Suprapubic skin (tissue), 4 donors: ENCODE measurements at regions not wholly inside any gene's neighbourhood (a gene's known extent, or its start where the extent isn't known, plus 50 kb on each side); places are given as distances from the start of the nearest gene placed in this dataset.

Experiments used
- DNase-seq, 2 donors: peaks; one replicate each; pipeline ENCODE4 v3.0.0-alpha.2; 2019; ENCODE audit warnings: low spot score in 2 of 2
- H3K27ac ChIP-seq: fragments of 200-600 bp; sonication (generic); one replicate; pipeline ENCODE4 v1.5.1; 2019
- H3K27me3 ChIP-seq: fragments of 200-600 bp; sonication (generic); one replicate; pipeline ENCODE4 v1.5.1; 2019
- H3K36me3 ChIP-seq: fragments of 200-600 bp; sonication (generic); one replicate; pipeline ENCODE4 v1.5.1; 2019
- H3K4me1 ChIP-seq: fragments of 200-600 bp; sonication (generic); one replicate; pipeline ENCODE4 v1.5.1; 2019
- H3K4me3 ChIP-seq: fragments of 200-600 bp; sonication (generic); one replicate; pipeline ENCODE4 v1.5.1; 2019; ENCODE audit warnings: mild to moderate bottlenecking
- H3K9me3 ChIP-seq: fragments of 200-600 bp; sonication (generic); one replicate; pipeline ENCODE4 v1.5.1; 2019
- EP300 ChIP-seq: sonication (generic); formaldehyde crosslinking; IDR thresholded peaks from one replicate; pipeline ENCODE4 v1.6.1; 2017; ENCODE audit warnings: antibody characterized with exemption
- POLR2A ChIP-seq, 2 donors: fragments of 450-650 bp; IDR thresholded peaks; one replicate each; pipeline ENCODE4 v1.6.1; 2017; ENCODE audit warnings: antibody characterized with exemption in 2 of 2, mild to moderate bottlenecking in 2 of 2, moderate library complexity in 2 of 2
- POLR2AphosphoS5 ChIP-seq, 3 donors: sonication (generic); formaldehyde crosslinking; IDR thresholded peaks; one replicate each; pipeline ENCODE4 v1.6.1; 2017; ENCODE audit warnings: antibody characterized with exemption in 3 of 3
- WGBS: methylation state at CpG from one replicate; pipeline ENCODE4 v1.1.5; 2018; 5-methylcytosine and 5-hydroxymethylcytosine counted together
- TF ChIP-seq, protein P1 (sequence below), 2 donors: fragments of 200-600 bp in 1 of 2; fragments of 450-650 bp in 1 of 2; sonication (generic) in 1 of 2; IDR thresholded peaks; one replicate each; pipeline ENCODE4 v1.5.1; 2016 to 2019; ENCODE audit warnings: antibody characterized with exemption in 2 of 2, mild to moderate bottlenecking in 1 of 2, moderate library complexity in 1 of 2

DNA sequence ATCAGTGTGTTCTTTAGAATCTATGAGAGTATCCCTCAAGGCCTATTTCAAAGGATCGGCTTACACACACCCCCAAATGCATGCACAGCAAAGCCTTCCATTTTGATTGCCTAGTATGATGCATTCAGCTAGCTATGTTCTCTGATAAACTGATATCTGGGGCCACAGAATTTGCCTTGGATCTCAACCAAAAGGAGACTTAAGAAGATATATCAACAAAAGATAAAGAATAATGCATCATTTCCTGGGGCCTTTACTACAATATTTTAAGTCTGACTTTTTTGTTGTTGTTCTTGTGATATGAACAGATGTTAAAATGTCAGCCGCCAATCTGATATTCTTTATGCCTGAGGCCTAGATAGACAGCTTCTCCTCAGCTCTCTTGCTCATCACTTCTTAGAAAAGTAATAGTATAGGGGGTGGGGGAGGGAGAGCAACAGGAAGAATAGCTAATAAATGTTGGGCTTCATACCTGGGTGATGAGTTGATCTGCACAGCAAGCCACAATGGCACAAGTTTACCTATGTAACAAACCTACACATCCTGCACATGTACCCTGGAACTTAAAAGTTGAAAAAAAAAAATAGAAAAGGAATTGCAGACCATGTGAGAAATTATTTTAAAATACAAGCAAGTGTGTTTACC, 792.9 kb upstream of the GHITM start:
- H3K4me3 ChIP-seq = no peak overlapping the region
- DNase-seq = no peak
- TF ChIP-seq, protein P1, sequence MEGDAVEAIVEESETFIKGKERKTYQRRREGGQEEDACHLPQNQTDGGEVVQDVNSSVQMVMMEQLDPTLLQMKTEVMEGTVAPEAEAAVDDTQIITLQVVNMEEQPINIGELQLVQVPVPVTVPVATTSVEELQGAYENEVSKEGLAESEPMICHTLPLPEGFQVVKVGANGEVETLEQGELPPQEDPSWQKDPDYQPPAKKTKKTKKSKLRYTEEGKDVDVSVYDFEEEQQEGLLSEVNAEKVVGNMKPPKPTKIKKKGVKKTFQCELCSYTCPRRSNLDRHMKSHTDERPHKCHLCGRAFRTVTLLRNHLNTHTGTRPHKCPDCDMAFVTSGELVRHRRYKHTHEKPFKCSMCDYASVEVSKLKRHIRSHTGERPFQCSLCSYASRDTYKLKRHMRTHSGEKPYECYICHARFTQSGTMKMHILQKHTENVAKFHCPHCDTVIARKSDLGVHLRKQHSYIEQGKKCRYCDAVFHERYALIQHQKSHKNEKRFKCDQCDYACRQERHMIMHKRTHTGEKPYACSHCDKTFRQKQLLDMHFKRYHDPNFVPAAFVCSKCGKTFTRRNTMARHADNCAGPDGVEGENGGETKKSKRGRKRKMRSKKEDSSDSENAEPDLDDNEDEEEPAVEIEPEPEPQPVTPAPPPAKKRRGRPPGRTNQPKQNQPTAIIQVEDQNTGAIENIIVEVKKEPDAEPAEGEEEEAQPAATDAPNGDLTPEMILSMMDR (IDR thresholded peaks at IDR 0.05) = no peak
- TF ChIP-seq EP300 (no peak), POLR2AphosphoS5 (IDR thresholded peaks at IDR 0.05) (no peak), POLR2A (IDR thresholded peaks at IDR 0.05) (no peak)
- WGBS = 67% methylated on average over 2 of the region's 2 CpGs
- H3K4me1 ChIP-seq = no peaks in the 10 kb centered on the region
- H3K36me3 ChIP-seq = no peaks in the 10 kb centered on the region
- no peaks in the 10 kb centered on the region for H3K27me3 ChIP-seq
- H3K9me3 ChIP-seq = no peaks in the 10 kb centered on the region
- no peak overlapping the region for H3K27ac ChIP-seq

DNA sequence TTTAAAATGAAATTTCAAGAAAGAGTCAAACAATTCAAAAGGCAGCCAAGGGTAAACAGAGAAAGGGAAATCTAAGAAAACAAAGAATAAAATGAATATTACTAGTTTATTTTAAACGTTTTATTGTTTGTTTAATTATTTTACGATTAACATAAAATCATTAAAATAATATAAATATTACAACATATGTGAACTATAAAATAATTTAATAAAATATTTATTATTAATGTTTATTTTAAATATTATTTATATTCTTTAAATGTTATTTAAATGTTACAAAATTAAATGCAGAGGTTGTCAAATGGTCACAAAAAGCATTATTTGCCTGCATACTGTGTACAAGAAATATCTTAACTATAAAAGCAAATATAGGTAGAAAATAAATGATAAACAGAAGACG, 786.7 kb upstream of the GHITM start:
- Histone ChIP-seq H3K27ac (no peak overlapping the region), H3K4me3 (no peak overlapping the region), H3K27me3 (no peaks in the 10 kb centered on the region), H3K9me3 (peaks cover 6% of the 10 kb centered on the region), H3K4me1 (no peaks in the 10 kb centered on the region), H3K36me3 (no peaks in the 10 kb centered on the region)
- no peak for TF ChIP-seq POLR2AphosphoS5 (IDR thresholded peaks at IDR 0.05)
- TF ChIP-seq EP300 = no peak
- no peak for TF ChIP-seq POLR2A (IDR thresholded peaks at IDR 0.05)
- TF ChIP-seq, protein P1 (IDR thresholded peaks at IDR 0.05) = no peak
- WGBS = 86% methylated on average over 3 of the region's 3 CpGs
- no peak for DNase-seq

DNA sequence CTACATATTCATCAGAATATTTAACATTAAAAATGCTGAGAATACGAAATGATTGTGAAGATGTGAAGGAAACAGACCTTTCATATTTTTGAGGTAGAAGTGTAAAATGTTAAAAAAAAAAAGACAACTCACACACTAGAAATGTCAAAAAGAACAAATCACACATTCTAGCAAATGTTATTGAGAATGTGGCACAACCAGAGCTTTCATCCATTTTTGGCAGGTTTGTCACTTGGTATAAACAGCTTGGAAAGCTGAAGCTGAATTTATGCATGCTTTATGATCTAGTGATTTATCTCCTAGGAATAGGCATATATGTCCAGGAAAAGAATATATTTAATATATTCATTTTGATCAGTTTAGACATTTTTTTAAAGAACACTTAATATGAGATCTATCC, 784.9 kb upstream of the GHITM start:
- no peaks in the 10 kb centered on the region for H3K4me1 ChIP-seq
- H3K9me3 ChIP-seq = peaks cover 6% of the 10 kb centered on the region
- no peaks in the 10 kb centered on the region for H3K27me3 ChIP-seq
- 83% methylated on average over 1 of the region's 1 CpG for WGBS
- TF ChIP-seq, protein P1 (IDR thresholded peaks at IDR 0.05) = no peak
- TF ChIP-seq POLR2A (IDR thresholded peaks at IDR 0.05) (no peak), EP300 (no peak), POLR2AphosphoS5 (IDR thresholded peaks at IDR 0.05) (no peak)
- no peak for DNase-seq
- no peak overlapping the region for H3K4me3 ChIP-seq
- no peaks in the 10 kb centered on the region for H3K36me3 ChIP-seq
- no peak overlapping the region for H3K27ac ChIP-seq

DNA sequence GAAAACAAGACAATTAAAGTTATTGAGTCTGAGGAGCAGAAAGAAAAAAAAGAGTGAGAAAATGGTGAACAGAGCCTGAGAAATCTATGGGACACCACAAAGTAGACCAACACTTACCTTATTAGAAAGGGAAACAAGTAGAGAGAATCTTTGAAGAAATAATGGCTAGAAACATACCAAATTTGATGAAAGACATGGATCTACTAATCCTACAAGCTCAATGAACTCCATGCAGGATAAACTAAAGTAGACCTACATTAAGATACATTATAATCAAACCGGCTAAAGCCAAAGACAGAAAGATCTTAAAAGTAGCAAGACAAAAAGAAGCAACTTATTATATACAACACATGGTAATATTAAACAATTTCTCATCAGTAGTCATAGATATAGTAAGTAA, 782.3 kb upstream of the GHITM start:
- no peak for TF ChIP-seq EP300
- H3K27me3 ChIP-seq = no peaks in the 10 kb centered on the region
- no peak for DNase-seq
- no peak overlapping the region for H3K4me3 ChIP-seq
- peaks cover 13% of the 10 kb centered on the region for H3K9me3 ChIP-seq
- H3K4me1 ChIP-seq = no peaks in the 10 kb centered on the region
- WGBS = 94% methylated on average over 1 of the region's 1 CpG
- H3K27ac ChIP-seq = no peak overlapping the region
- no peaks in the 10 kb centered on the region for H3K36me3 ChIP-seq

DNA sequence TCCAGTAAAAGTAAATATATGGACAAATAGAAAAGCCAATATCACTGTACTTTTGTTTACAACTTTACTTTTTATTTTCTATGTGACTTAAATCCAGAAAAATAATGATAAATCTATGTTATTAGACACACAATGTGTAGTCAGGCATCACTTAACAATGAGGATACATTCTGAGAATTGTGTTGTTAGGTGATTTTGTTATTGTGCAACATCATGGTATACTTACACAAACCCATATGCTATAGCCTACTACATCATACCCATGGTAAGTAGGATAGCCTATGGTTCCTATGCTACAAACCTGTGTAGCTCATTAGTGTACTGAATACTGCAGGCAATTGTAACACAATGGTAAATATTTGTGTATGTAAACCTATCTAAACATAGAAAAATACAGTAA, 781.7 kb upstream of the GHITM start:
- Histone ChIP-seq H3K4me1 (no peaks in the 10 kb centered on the region), H3K27ac (no peak overlapping the region), H3K4me3 (no peak overlapping the region), H3K36me3 (no peaks in the 10 kb centered on the region), H3K9me3 (peaks cover 13% of the 10 kb centered on the region), H3K27me3 (no peaks in the 10 kb centered on the region)
- DNase-seq = no peak
- TF ChIP-seq, protein P1 (IDR thresholded peaks at IDR 0.05) = no peak
- TF ChIP-seq POLR2A (IDR thresholded peaks at IDR 0.05) (no peak), POLR2AphosphoS5 (IDR thresholded peaks at IDR 0.05) (no peak), EP300 (no peak)

GRCh38 chr10:83367036-83367435, 772.3 kb upstream of the GHITM start:
- no peak overlapping the region for H3K27ac ChIP-seq
- H3K27me3 ChIP-seq = no peaks in the 10 kb centered on the region
- H3K9me3 ChIP-seq = no peaks in the 10 kb centered on the region
- H3K4me3 ChIP-seq = no peak overlapping the region
- no peaks in the 10 kb centered on the region for H3K36me3 ChIP-seq
- TF ChIP-seq EP300 = no peak
- TF ChIP-seq POLR2AphosphoS5 (IDR thresholded peaks at IDR 0.05) = no peak
- TF ChIP-seq POLR2A (IDR thresholded peaks at IDR 0.05) = no peak
- TF ChIP-seq, protein P1 (IDR thresholded peaks at IDR 0.05) = no peak
- 79% methylated on average over 6 of the region's 6 CpGs for WGBS
- no peaks in the 10 kb centered on the region for H3K4me1 ChIP-seq
- no peak for DNase-seq
